ENCODE measurements at regions not wholly inside any gene's neighbourhood (a gene's known extent, or its start where the extent isn't known, plus 50 kb on each side); places are given as distances from the start of the nearest gene placed in this dataset.
"Not testable (repeated sequence)": the region's sequence is repeated elsewhere in the genome, so short reads cannot be mapped to it uniquely, and the experiment has no call there.

- no peak for DNase-seq (ENCODE audit: low read depth)
These were observed 575.9 kb upstream of the PBX1 start for GRCh38 chr1:163983097-163983496.

DNA sequence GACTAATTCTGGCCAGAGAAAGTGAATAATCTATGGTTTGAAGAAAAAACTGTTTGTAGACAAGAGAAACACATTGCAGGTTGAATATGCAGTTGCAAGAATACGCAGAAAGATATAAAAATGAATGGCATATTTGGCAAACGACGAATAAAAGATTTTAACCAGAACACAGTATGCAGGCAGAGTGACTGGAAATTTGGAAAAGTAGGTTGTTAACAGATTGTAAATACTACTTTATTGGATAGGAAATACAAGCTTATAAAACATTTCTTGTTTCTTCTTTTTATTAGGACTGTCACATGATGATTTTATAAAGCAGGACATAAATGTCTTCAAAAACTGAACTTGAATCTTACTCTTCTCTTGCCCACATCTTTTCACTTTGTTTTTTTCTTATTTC lies 573.3 kb upstream of the PBX1 start:
- no peak for DNase-seq (ENCODE audit: low read depth)

DNA sequence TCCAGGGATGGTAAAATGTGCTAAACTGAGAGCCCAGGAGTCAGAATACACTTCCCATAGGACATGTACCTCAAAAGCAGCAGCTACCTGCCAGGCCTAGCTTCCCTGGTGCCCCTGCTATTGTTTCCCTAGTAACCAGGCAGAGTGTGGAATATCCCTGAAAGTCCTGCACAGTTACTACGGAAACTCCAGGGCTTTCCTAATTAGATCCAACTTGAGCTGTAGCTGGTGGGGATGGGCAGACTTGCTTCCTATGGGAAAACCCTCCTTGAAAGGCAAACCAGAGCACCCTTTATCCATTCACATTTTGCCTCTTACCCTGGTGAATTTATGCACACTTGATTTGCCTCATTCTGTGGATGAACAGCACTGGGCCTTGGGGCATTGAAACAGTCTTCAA lies 559.9 kb upstream of the PBX1 start:
- no peak for DNase-seq (ENCODE audit: low read depth)

GRCh38 chr1:164006186-164006585 lies 552.8 kb upstream of the PBX1 start:
- DNase-seq (ENCODE audit: low read depth): not testable (repeated sequence)

DNA sequence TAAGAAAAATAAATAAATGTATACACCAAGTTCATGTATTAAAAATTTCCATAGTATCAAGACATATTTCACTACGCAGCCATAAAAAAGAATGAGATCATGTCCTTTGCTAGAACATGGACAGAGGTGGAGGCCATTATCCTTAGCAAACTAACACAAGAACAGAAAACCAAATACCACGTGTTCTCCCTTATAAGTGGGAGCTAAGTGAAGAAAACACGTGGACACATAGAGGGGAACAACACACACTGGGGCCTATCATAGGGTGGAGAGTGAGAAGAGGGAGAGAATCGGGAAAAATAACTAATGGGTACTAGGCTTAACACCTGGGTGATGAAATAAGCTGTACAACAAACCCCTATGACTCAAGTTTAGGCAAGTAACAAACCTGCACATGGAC lies 552.4 kb upstream of the PBX1 start:
- DNase-seq (ENCODE audit: low read depth): no peak

DNA sequence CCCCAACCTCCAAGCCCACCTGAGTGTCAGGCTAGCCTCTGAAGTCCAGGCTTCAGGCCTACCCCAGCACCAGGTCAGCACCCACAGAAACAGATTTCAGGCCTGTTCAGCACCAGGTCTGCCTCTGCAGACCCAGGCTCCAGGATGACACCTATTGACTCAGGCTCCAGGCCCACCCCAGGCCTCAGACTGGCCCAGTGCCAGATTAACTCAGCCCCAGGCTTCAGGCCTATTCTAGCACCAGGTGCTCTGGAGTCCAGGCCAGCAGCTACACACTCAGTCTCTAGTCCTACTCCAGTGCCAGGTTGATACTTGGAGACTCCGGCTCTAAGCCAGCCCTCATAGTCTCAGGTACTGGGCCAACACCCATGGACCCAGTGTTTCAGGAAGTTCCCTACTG lies 541.7 kb upstream of the PBX1 start:
- DNase-seq (ENCODE audit: low read depth): no peak

DNA sequence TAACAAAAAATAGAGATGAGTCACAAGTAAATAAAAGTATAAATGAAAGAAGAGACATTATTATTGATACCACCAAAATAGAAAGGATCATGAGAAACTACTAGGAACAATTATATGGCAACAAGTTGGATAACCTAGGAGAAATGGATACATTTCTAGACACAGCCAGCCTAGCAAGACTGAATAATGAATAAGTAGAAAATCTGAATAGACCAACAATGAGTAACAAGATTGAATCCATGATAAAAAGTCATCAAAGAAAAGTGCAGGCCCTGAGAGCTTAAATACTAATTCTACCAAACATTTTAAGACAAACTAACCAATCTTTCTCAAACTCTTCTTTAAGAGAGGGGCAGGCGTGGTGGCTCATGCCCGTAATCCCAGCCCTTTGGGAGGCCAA lies 538.6 kb upstream of the PBX1 start:
- no peak for DNase-seq (ENCODE audit: low read depth)

- no peak for DNase-seq (ENCODE audit: low read depth)
These were observed 537.2 kb upstream of the PBX1 start for GRCh38 chr1:164021813-164022212.

DNA sequence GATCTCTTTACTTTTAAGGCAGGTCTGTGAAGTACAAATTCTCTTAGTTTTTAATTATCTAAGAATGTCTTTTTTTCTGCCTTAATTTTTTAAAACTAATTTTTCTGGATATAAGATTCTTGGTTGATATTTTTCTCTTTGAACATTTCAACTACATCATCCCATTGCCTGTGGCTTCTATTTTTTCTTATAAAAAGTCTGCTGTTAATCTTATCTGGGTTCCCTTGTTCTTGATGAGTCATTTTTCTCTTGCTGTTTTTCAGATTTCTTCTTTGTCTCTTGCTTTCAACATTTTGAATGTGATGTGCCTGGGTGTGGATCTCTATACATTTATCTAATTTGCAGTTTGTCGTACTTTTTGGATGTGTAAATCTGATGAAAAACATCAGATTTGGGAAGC lies 525.2 kb upstream of the PBX1 start:
- DNase-seq (ENCODE audit: low read depth): no peak

- no peak for DNase-seq (ENCODE audit: low read depth)
These were observed 518.2 kb upstream of the PBX1 start for GRCh38 chr1:164040754-164041153.

DNA sequence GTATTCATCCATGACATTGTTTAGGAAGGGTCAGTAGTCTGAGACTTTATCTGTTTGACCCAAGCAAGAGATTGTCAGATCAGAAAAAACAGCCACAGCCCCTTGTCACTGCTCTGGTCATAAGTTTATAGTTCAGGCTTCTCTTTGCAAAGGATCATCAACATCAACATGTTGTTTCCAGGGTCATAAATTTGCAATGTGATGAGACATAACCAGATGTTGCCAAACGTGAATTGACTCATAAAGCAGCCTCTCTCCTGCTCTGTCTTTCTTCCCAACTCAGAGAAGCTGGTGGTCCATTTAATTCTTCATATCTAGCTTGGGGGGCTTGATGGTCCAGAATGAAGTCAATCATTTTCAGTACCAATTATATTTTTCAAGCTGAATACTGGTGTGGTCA lies 507.2 kb upstream of the PBX1 start:
- no peak for DNase-seq (ENCODE audit: low read depth)

- DNase-seq (ENCODE audit: low read depth): no peak
These were observed 504.7 kb upstream of the PBX1 start for GRCh38 chr1:164054331-164054730.

DNA sequence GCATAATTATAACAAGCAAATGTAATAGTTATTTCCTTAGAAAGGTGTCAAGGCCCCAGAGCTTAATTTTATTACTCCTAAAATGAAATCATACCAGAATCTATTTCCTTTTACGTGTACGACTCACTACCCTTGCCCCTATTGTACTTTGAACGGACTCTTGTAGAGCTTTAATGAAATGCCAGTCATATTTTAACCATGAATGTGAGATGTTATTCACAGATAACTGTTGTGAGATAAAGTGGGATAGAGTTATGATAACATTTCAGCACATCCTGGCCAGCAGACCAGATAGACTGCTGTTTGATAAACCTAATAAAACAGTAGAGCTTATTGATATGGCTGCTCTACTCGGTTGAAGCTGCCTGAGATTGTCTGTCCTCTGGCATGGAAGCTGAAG lies 500.8 kb upstream of the PBX1 start:
- DNase-seq (ENCODE audit: low read depth): peak; percentile 33

- DNase-seq (ENCODE audit: low read depth): no peak
These were observed 497.5 kb upstream of the PBX1 start for GRCh38 chr1:164061528-164061927.

GRCh38 chr1:164064501-164064900 lies 494.5 kb upstream of the PBX1 start:
- peak; percentile 2 for DNase-seq (ENCODE audit: low read depth)

- no peak for DNase-seq (ENCODE audit: low read depth)
These were observed 487.7 kb upstream of the PBX1 start for GRCh38 chr1:164071288-164071687.

GRCh38 chr1:164086832-164087231 lies 472.2 kb upstream of the PBX1 start:
- DNase-seq (ENCODE audit: low read depth): no peak

GRCh38 chr1:164087906-164088453 lies 471.0 kb upstream of the PBX1 start:
- no peak for DNase-seq (ENCODE audit: low read depth)

GRCh38 chr1:164092603-164093353 lies 466.2 kb upstream of the PBX1 start:
- DNase-seq (ENCODE audit: low read depth): peak; percentile 36

DNA sequence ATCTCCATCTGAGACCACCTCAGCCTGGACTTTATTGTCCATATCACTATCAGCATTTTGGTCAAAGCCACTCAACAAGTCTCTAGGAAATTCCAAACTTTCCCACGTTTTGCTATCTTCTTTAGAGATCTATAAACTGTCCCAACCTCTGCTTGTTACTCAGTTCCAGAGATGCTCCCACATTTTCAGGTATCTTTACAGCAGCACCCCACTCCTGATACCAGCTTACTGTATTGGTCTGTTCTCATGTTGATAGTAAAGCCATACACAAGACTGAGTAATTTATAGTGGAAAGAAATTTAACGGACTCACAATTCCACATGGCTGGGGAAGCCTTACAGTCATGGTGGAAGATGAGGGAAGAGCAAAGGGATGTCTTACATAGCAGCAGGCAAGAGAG lies 465.4 kb upstream of the PBX1 start:
- no peak for DNase-seq (ENCODE audit: low read depth)

DNA sequence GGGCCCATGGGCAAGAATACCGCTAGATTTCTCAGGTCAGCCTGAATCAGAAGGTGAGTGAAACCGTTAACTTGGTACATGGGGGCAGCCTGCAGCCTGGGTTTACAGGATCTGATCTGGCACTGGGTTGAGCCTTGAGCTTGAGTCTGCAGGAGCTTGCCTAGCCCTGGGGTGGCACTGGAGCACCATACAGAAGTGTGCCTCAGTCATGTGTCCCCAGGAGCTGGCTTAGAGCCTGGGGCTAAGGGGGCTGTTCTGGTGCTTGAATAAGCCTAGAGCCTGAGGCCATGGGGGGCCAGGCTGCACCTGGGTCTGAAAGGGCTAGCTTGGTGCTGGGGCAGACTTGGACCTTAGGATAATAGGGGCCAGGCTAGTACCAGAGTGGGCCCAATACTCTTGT lies 457.2 kb upstream of the PBX1 start:
- no peak for DNase-seq (ENCODE audit: low read depth)

DNA sequence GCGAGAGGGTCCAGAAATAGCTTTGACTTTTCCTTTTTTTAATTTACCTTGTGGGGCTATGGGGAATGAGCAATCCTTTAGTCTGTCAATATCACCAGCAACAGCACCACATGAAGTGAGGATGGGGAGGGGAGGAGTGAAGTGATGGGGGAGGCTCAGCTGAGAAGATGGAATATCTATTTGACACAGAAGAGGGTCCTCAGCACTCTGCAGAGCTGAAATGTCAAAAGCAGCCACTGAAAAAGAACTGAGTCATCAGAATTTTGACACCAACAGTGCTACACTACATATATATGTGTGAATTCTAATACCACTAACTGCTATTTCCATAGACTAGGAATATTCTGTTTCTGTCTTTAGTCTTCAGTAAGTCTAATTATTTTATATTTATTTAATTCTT lies 427.0 kb upstream of the PBX1 start:
- no peak for DNase-seq (ENCODE audit: low read depth)

DNA sequence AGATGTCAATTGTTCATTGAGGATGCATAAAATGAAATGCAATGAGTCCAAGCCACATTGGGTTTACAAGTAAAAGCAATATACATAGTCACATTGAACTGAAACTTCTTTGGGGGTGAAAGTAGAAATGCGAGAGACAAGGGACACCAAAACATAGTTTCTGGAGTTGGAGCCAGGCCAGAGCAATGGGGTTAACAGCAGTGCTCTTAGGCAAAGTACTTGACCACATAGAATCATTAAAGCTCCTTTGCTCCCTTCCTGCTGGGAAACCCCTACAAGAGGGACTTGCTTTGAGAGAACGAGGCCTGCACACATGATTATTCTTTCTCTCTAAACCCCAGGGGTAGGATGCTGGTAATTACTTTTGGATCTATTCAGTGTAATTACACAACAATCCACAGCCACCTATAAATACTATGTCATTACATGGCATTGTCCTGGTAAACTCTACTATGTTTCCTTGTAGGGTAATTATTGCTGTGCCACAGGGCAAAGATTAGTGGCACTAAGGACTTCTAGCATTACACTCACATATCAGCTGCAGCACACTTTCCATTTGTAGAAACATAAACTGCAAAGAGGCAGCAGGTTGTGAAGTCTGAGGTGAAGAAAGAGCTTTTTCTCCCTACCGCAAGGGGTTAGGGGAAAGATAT lies 421.6 kb upstream of the PBX1 start:
- no peak for DNase-seq (ENCODE audit: low read depth)

- no peak for DNase-seq (ENCODE audit: low read depth)
These were observed 417.2 kb upstream of the PBX1 start for GRCh38 chr1:164141797-164142196.

Measured in EH (cell line).